CD14-positive monocyte (primary cell): ENCODE measurements at regions not wholly inside any gene's neighbourhood (a gene's known extent, or its start where the extent isn't known, plus 50 kb on each side); places are given as distances from the start of the nearest gene placed in this dataset.
"Not testable (repeated sequence)": the region's sequence is repeated elsewhere in the genome, so short reads cannot be mapped to it uniquely, and the experiment has no call there.

Source experiments
- DNase-seq, 3 donors: peaks; one replicate each; pipeline ENCODE4 v3.0.0-alpha.2; 2011 to 2022
- H2AFZ ChIP-seq: 2 replicates; pipeline ENCODE4 v1.6.0; 2012; ENCODE audit warnings: mild to moderate bottlenecking, low read depth, low read length, inconsistent platforms; ENCODE audit not compliant: insufficient read depth, poor library complexity, severe bottlenecking
- H3K27ac ChIP-seq, 2 donors: 1 replicate in 1 of 2; 2 replicates in 1 of 2; pipeline ENCODE4 v1.5.1; 2012 to 2013; ENCODE audit warnings: low read length in 2 of 2, control low read depth in 1 of 2, inconsistent platforms in 1 of 2, low read depth in 1 of 2, mild to moderate bottlenecking in 1 of 2
- H3K27me3 ChIP-seq, 2 donors: one replicate each; pipeline versions ENCODE4 v1.6.0 to v1.6.1; 2011 to 2013; ENCODE audit warnings: low read length in 2 of 2; ENCODE audit not compliant: control insufficient read depth in 2 of 2, insufficient read depth in 2 of 2
- H3K36me3 ChIP-seq, 2 donors: replicated peaks in 1 of 2; 1 replicate in 1 of 2; 2 replicates in 1 of 2; pipeline versions ENCODE4 v1.5.1 to v1.6.1; 2012 to 2013; ENCODE audit warnings: low read length in 2 of 2, control low read depth in 1 of 2, inconsistent platforms in 1 of 2, mild to moderate bottlenecking in 1 of 2; ENCODE audit not compliant: insufficient read depth in 2 of 2, control insufficient read depth in 1 of 2
- H3K4me1 ChIP-seq, 2 donors: 1 replicate in 1 of 2; 2 replicates in 1 of 2; pipeline versions ENCODE4 v1.5.1 to v1.6.1; 2012 to 2013; ENCODE audit warnings: low read length in 2 of 2, control low read depth in 1 of 2, inconsistent platforms in 1 of 2, mild to moderate bottlenecking in 1 of 2, moderate library complexity in 1 of 2; ENCODE audit not compliant: insufficient read depth in 2 of 2, control insufficient read depth in 1 of 2
- H3K4me2 ChIP-seq: replicated peaks from 2 replicates; pipeline ENCODE3; 2012; ENCODE audit warnings: low read length, moderate library complexity, mild to moderate bottlenecking; ENCODE audit not compliant: poor library complexity, severe bottlenecking; ENCODE audit errors: extremely low read depth
- H3K4me3 ChIP-seq, 3 experiments: fragments of 200-600 bp in 1 of 3; sonication (generic) in 1 of 3; replicated peaks in 1 of 3; 1 replicate in 2 of 3; 2 replicates in 1 of 3; pipeline ENCODE4 v1.5.1; 2011 to 2013; ENCODE audit warnings: low read length in 3 of 3, mild to moderate bottlenecking in 3 of 3, control low read depth in 2 of 3, low read depth in 2 of 3, inconsistent platforms in 1 of 3, moderate library complexity in 1 of 3
- H3K79me2 ChIP-seq: 2 replicates; pipeline ENCODE4 v1.6.0; 2012; ENCODE audit warnings: mild to moderate bottlenecking, control low read depth, inconsistent platforms, low read length, moderate library complexity; ENCODE audit not compliant: insufficient read depth
- H3K9ac ChIP-seq: 2 replicates; pipeline ENCODE4 v1.6.0; 2017; ENCODE audit warnings: low read length, mild to moderate bottlenecking; ENCODE audit not compliant: insufficient read depth, poor library complexity, severe bottlenecking
- H3K9me3 ChIP-seq, 2 donors: replicated peaks in 1 of 2; 1 replicate in 1 of 2; 2 replicates in 1 of 2; pipeline versions ENCODE4 v1.5.1 to v1.6.1; 2012 to 2013; ENCODE audit warnings: low read length in 2 of 2, control low read depth in 1 of 2; ENCODE audit not compliant: control insufficient read depth in 1 of 2, insufficient read depth in 1 of 2
- H4K20me1 ChIP-seq: 2 replicates; pipeline ENCODE4 v1.6.0; 2012; ENCODE audit warnings: mild to moderate bottlenecking, low read length, control low read depth, moderate library complexity; ENCODE audit not compliant: insufficient read depth
- H3K27ac Mint-ChIP-seq, 7 donors: one replicate each; pipeline ENCODE4 v1.8.0; 2020; ENCODE audit warnings: mild to moderate bottlenecking in 7 of 7, mixed read lengths in 7 of 7, moderate library complexity in 6 of 7, inconsistent platforms in 2 of 7
- H3K27me3 Mint-ChIP-seq, 3 donors: one replicate each; pipeline ENCODE4 v1.8.0; 2021 to 2022; ENCODE audit warnings: low read depth in 3 of 3, mild to moderate bottlenecking in 3 of 3, mixed read lengths in 3 of 3, moderate library complexity in 3 of 3, inconsistent platforms in 1 of 3
- H3K36me3 Mint-ChIP-seq, 2 donors: one replicate each; pipeline ENCODE4 v1.8.0; 2020; ENCODE audit warnings: mixed read lengths in 2 of 2, inconsistent platforms in 1 of 2, mild to moderate bottlenecking in 1 of 2
- H3K4me1 Mint-ChIP-seq: one replicate; pipeline ENCODE4 v1.8.0; 2020; ENCODE audit warnings: mild to moderate bottlenecking, mixed read lengths
- H3K4me3 Mint-ChIP-seq, 2 donors: one replicate each; pipeline ENCODE4 v1.8.0; 2020; ENCODE audit warnings: mild to moderate bottlenecking in 2 of 2, mixed read lengths in 2 of 2, moderate library complexity in 1 of 2
- H3K9me3 Mint-ChIP-seq, 7 donors: one replicate each; pipeline ENCODE4 v1.8.0; 2020 to 2022; ENCODE audit warnings: mixed read lengths in 7 of 7, mild to moderate bottlenecking in 6 of 7, moderate library complexity in 6 of 7, inconsistent platforms in 2 of 7
- CTCF ChIP-seq: fragments of 200-600 bp; IDR thresholded peaks from one replicate; pipeline ENCODE4 v1.8.0; 2022; ENCODE audit warnings: antibody characterized with exemption, mild to moderate bottlenecking
- WGBS: methylation state at CpG from one replicate; pipeline ENCODE4 v1.1.5; 2013; ENCODE audit warnings: missing lambda C conversion rate; ENCODE audit not compliant: insufficient coverage; 5-methylcytosine and 5-hydroxymethylcytosine counted together
- intact Hi-C, 2 donors: fragments of 100-400 bp; cut with micrococcal nuclease; formaldehyde crosslinking; loops; one replicate each; pipeline versions ENCODE4 v1.15.0 to v1.15.1; 2023

- no peak for DNase-seq
- no peaks in the 10 kb centered on the region for H3K27me3 ChIP-seq
- intact Hi-C loops: no loop called here
- no peaks in the 10 kb centered on the region for H3K79me2 ChIP-seq
- no peak overlapping the region for H3K27ac ChIP-seq
- peaks cover 0 to 3% (median 0%) of the 10 kb centered on the region in 3 donors for H3K27me3 Mint-ChIP-seq
- H3K9me3 Mint-ChIP-seq: peaks cover 9 to 28% (median 14%) of the 10 kb centered on the region in 7 donors
- TF ChIP-seq CTCF: no peak
- H3K9ac ChIP-seq: no peak overlapping the region
- no peaks in the 10 kb centered on the region for H3K4me1 Mint-ChIP-seq
- H3K4me2 ChIP-seq: no peak overlapping the region
- H3K4me3 ChIP-seq: no peak overlapping the region
- no peaks in the 10 kb centered on the region for H4K20me1 ChIP-seq
- H3K36me3 ChIP-seq: no peaks in the 10 kb centered on the region
- H3K4me3 Mint-ChIP-seq: no peak overlapping the region
- no peak overlapping the region for H3K27ac Mint-ChIP-seq
- H3K4me1 ChIP-seq: no peaks in the 10 kb centered on the region
- H2AFZ ChIP-seq: no peak overlapping the region
- H3K9me3 ChIP-seq: peaks cover 0 to 20% of the 10 kb centered on the region in 2 donors
- H3K36me3 Mint-ChIP-seq: no peaks in the 10 kb centered on the region
- WGBS: no CpG with 5 or more reads among the region's 2 CpGs
These were observed 286.3 kb downstream of the SPRY1 start for GRCh38 chr4:123682931-123683330.

- intact Hi-C loops, H3K9ac ChIP-seq, H3K27ac ChIP-seq, H3K27me3 ChIP-seq, H3K4me1 ChIP-seq, H3K27me3 Mint-ChIP-seq, H3K4me3 ChIP-seq, H3K27ac Mint-ChIP-seq, H3K4me1 Mint-ChIP-seq, H2AFZ ChIP-seq, H3K79me2 ChIP-seq, H3K36me3 ChIP-seq, H3K36me3 Mint-ChIP-seq, H4K20me1 ChIP-seq, DNase-seq, H3K4me2 ChIP-seq, H3K4me3 Mint-ChIP-seq: not testable (repeated sequence)
- H3K9me3 Mint-ChIP-seq: peaks cover 14 to 40% (median 20%) of the 10 kb centered on the region in 7 donors
- WGBS: 92% methylated on average over 18 of the region's 26 CpGs
- peaks cover 8 to 27% of the 10 kb centered on the region in 2 donors for H3K9me3 ChIP-seq
These were observed 288.3 kb downstream of the SPRY1 start for GRCh38 chr4:123684937-123685336.

- H3K4me1 Mint-ChIP-seq, intact Hi-C loops, H3K27ac ChIP-seq, H3K4me3 Mint-ChIP-seq, H3K9me3 ChIP-seq, H2AFZ ChIP-seq, H3K79me2 ChIP-seq, H3K27me3 Mint-ChIP-seq, H3K27ac Mint-ChIP-seq, H3K27me3 ChIP-seq, H3K4me2 ChIP-seq, DNase-seq, H3K4me3 ChIP-seq, H3K9ac ChIP-seq, H3K9me3 Mint-ChIP-seq, H3K36me3 Mint-ChIP-seq, H3K36me3 ChIP-seq, H3K4me1 ChIP-seq, H4K20me1 ChIP-seq: not testable (repeated sequence)
- WGBS: 57% methylated on average over 1 of the region's 2 CpGs
These were observed 298.9 kb downstream of the SPRY1 start for GRCh38 chr4:123695531-123695930.
